GM04503 (cell line): ENCODE measurements at regions not wholly inside any gene's neighbourhood (a gene's known extent, or its start where the extent isn't known, plus 50 kb on each side); places are given as distances from the start of the nearest gene placed in this dataset.

Source experiments
- DNase-seq: peaks from one replicate; pipeline ENCODE4 v3.0.0-alpha.2; 2012; ENCODE audit warnings: low read depth

DNA sequence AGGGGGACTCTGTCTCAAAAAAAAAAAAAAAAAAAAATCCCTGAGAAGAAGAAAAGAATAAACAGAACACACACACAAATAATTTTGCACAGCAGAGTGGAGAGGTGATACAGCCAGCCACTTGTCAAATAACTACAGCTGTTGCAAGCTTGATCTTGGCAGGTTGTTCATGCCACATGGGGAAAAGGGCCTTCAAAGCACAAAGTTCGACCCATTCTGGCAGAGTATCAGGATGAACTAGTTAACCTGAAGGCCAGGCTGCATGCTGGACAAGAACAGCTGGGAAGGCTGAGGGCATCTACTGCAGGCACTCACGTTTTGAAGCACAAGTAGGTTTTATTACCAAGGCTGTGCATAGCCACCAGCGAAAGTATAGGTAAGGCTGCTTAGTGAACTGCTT is 104.1 kb downstream of the KCTD15 start:
- DNase-seq, result no peak

DNA sequence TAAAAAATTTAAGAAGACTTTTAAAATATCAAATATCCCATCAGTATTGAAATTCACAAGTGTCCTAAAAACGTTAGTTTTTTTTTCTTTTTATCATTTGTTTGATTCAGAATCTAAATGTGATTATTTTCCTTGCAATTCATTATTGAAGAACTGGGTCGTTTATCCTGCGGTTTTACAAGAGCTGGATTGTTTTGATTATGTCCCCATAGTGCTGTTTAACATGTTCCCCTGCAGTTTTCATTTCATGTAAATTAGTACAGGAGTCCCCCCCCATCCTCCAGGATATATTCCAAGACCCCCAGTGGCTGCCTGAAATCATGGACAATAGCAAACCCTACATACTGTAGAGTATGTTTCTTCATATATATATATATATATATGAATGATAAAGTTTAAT is 105.7 kb downstream of the KCTD15 start:
- DNase-seq, result no peak

DNA sequence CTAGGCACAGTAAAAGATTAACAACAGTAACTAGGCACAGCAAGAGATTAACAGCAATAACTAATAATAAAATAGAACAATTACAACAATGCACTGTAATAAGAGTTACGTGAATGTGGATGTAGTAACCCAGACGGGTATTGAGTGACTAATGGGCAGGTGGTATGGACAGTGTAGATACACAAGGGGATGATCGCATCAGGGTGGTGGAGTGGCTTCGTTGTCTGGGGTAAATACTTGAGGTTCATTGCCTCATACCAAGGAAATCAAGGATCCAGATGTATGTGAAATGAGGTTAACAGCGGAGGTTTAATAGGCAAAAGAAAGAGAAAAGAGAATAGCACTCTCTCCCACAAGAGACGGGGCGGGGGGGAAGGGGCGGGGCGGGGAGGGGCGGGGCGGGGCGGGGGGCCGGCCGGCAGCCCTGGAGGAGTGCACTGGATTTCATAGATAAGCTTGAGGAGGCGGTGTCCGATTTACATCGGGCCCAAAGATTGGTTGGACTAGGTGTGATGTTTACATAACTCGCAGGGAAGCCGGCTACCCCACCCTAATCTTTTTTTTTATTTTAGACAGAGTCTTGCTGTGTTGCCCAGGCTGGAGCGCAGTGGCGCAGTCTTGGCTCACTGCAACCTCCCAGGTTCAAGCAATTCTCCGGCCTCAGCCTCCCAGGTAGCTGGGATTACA is 106.3 kb downstream of the KCTD15 start:
- no peak for DNase-seq

DNA sequence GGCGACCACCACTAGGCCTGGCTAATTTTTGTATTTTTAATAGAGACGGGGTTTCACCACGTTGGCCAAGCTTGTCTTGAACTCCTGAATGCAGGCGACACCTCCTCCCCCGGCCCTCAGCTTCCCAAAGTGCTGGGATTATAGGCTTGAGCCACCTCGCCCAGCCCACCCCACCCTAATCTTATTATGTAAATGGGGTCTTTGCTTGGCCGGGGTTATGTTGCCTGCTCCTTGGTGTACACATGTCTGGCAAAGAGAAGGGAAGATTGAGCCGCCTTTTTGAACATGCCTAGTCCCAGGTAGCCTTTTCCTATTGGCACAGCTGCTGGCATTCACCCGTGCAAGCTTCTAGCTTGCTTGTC is 106.8 kb downstream of the KCTD15 start:
- DNase-seq, result no peak

DNA sequence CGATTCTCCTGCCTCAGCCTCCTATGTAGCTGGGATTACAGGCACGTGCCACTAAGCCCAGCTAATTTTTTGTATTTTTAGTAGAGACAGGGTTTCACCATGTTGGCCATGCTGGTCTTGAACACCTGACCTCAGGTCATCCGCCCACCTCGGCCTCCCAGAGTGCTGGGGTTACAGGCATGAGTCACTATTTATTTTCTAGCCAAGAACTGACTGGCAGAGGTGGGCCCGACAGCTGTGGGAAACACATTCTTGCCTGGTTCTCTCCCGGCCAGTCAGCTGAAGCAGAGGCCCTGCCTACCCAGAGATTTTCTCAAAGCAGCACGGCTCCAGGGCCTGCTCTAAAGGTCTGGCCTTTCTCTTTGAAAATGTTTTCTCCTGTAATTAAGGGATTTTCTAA is 108.0 kb downstream of the KCTD15 start:
- DNase-seq, result no peak

DNA sequence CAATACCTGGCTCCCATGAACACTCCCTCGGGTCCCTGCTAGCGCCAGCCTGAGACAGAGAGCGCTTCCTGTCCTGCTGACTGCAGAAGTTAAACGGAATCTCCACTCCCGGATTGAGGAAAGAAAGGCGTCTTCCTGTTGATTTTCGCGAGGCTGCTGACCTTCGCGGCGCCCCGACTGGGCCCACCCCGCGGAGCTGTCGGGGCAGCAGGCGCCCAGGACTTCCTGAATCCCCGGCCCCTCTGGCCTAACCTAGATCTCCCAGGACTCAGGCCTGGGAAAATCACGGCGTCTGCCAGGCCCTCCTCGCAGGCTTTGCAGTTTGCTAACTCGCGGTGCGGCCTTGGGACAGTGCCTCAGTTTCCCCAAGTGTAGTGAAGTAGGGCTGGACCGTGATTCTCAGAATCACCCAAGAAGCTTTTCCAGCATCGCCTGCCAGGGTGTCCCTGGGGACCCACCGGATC is 108.8 kb downstream of the KCTD15 start:
- no peak for DNase-seq

DNA sequence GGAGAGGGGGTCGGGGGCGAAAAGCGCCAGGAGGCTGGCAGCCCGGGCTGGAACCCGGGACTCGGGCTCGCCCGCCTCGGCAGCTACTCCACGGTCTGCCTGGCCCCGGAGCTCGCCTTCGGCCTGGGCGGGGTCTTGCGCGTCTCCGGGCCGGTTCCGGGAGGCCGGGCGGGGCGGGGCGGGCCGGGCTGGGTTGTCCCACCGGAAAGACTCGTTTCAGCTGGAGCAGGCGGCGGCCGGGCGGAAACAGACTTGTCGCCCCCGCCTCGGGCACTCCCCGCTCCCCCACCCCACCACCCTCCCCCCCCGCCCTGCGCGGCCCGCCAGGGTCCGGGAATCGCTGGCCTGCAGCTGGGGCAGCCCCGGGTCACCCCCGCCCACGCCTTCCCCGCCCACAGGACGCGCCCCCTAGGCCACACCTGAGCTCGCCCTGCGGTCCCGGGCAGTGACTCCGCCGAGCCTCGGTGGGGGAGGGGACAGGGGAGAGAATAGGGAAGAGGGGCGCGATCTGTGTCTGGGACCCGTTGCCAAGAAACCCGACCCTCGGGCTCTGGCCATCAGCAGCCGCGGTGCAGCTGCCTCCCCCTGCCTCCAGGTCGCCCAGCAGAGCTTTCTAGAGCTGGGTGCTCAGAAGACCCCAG is 109.4 kb downstream of the KCTD15 start:
- no peak for DNase-seq

DNA sequence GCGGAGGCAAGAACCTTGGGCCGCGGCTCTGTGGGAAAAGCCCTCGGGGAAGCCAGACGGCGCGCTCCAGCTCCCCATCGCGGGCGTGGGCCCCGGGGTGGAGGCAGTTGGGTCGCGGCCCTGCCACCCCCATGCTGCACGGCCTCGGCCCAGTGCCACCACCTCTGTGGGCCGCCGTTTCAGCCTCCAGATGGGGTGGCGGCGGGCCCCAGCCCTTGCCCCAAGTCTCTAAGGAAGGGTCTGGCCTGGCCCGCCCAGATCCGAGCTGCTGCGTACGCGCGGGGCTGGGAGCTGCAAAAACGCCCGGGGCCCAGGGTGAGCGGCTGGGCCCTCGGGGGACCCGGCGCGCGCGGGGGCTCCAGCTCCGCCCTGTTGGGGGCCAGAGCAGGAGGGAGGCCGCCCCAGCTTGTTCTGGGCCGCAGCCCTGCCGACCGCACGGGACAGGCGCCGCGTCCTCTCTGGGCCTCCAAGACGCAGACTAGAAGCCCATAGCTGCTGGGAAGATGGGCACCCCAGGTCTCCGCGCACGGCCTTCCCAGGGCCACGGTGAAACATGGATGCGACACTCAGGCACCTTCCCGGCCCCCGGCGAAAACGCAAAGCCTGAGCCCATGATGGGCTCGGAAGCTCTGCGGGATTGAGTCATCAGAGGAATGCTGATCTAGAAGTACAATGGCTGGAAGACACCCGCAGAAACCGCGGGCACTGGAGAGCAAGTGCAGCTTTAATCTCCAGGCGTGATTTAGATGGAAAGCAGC is 110.1 kb downstream of the KCTD15 start:
- DNase-seq, result no peak

DNA sequence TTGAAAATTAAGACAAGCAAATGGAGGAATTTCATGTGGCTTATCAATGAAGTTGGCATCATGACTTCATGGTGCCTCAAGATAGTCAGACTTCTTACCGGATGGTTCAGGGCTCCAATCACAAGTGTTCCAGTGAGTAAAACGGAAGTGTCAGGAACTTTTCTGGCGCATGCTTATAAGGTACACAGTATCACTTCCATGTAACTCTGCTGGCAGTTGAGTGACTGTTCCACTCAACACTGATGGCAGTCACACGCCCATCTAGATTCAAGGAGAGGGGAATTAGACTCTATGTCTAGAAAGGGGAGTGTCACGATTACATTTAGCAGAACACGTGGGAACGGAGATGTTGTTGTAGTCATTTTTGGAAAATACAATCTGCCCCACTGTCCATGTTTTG is 114.3 kb downstream of the KCTD15 start:
- DNase-seq, result no peak

DNA sequence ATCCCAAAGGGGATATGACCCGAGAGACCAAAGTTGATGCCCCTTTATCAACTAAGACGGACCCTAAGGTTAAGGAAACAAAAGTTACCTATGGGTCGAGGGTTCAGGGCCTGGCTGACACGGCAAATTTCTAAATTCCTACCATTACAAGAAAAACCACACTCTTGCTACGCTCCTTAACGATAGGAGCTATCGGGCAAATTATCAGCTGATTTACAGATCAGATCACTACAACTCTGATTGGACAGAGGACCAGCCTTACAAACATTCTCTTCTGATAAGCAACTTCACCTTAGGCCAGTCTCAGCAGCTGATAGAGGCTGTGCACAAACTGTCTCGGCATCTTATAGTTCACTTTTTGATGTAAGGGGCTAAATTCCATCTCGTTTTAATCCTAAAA is 117.9 kb downstream of the KCTD15 start:
- no peak for DNase-seq

DNA sequence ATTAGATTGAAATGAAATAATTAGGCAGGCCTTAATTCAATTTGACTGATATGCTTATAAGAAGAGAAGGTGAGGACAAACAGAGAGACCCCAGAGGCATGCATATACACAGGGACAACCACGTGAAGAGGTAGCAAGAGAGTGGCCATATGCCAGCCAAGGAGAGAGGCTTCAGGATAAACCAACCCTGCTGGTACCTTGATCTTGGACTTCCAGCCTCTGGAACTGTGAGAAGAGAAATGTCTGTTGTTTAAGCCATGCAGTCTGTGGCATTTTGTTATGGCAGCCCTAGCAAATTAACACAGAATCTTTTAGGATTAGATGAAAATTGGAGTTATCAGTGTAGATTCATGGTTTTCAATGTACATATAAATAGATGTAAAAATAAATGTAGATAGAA is 120.1 kb downstream of the KCTD15 start:
- DNase-seq, result no peak

DNA sequence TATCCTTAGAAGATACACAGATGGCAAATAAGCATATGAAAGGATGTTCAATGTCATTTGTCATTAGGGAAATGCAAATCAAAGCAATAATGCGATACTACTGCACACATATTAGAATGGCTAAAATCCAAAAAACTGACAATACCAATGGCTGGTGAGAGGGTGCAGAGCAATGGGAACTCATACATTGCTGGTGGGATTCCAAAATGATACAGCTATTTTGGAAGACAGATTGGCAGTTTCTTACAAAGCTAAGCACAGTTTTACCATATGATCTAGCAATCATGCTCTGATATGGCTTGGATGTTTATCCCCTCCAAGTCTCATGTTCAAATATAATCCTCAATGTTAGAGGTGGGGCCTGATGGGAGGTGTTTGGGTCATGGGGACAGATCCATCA is 122.6 kb downstream of the KCTD15 start:
- no peak for DNase-seq

DNA sequence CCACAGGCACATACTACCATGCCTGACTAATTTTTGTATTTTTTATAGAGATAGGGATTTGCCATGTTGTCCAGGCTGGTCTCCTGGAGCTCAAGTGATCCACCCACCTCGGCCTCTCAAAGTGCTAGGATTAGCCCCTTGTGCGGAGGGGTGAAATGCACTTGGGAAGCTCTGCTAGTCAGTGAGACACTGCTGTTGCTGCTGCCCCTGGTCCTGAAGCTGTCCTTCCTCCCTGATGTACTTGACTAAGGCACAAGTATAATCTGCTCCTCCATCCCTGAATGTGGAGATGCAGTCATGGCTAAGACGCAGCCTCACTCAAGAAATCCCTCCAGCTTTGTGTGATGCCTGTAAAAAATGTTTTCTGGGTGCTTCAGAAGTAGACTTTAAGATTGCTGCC is 124.5 kb downstream of the KCTD15 start:
- no peak for DNase-seq

DNA sequence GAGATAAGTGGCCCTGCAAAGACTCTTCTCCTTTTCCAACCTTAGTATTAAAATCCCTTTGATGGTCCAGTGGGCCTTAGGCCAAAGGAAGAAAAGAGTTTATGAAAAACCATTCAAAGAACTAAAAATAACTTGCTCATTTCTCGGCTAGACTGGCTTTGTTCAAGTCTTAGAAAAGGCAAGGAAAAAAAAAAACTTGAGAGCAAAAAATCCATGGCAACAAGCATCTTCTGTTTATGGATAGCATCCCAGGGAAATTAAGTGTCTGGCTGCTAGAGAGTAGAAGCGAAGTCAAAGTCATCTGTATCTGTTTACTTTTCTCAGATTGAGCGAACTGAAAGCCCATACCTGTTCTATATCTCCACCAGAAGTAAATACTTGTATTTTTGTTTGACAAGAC is 129.6 kb downstream of the KCTD15 start:
- no peak for DNase-seq

DNA sequence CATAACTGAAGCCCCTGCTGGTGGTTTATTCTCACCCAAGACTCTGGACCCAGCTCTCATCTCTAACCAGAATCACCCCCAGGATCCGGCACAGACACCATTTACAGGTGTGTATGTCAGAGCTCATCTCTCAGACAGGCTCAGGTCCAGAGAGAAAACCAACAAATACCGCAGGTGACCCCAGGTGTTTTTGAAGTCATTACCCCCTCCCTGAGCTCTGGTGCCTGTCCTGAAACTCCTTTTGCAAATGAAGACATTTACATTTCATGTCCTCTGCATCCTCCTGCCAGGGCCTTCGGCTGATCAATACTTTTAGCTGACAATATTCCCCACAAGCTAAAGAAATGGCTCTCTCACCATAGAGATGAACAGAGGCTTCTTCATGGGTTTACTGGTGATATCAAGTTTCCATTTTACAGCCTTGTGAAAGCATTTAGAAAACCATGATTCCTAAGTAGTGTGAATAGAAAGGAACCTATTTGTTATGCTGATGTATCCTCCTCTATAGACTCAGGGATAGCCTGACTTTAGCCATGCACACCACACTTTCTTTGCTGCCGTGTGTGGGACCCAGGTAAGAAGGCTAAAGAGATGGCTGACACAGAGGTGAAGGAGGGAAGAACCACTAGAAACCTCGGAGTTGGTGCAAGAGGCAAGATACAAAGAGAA is 131.3 kb downstream of the KCTD15 start:
- no peak for DNase-seq

DNA sequence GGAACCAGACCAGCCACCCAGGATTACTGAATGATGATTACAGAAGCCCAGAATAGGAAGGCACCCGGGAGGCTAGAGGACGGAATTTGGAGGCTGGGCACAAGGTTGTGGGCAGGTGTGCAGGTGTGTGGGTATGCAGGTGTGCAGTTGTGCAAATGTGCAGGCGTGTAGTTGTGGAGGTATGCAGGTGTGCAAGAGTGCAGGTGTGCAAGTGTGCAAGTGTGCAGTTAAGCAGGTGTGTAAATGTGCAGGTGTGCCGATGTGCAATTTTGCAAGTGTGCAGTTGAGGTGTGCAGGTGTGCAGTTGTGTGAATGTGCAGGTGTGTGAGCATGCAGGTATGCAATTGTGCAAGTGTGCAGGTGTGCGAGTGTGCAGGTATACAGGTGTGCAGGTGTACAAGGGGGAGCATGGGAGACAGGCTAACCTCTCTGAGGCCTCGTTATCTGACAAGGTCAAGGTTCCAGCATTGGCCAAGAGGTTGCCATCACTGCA is 131.8 kb downstream of the KCTD15 start:
- no peak for DNase-seq

DNA sequence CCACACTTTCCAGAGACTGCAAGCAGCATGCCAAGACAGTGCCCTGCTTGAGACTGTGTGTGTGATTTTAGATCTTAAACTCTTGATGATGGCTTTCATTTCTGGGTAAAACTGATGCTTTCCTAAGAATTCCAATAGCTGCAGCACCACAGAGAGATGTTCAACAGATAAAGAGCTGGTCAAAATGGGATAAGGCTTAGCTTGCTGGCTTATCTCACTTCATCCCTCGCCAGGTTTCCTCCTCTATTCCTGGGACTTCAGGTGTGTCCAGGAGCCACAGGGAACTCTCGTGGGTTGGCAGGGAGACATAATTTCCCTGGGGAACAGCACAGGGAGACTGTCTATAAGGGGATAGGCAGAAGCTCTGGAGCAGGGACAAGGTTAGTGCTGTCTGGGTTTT is 137.3 kb downstream of the KCTD15 start:
- no peak for DNase-seq

DNA sequence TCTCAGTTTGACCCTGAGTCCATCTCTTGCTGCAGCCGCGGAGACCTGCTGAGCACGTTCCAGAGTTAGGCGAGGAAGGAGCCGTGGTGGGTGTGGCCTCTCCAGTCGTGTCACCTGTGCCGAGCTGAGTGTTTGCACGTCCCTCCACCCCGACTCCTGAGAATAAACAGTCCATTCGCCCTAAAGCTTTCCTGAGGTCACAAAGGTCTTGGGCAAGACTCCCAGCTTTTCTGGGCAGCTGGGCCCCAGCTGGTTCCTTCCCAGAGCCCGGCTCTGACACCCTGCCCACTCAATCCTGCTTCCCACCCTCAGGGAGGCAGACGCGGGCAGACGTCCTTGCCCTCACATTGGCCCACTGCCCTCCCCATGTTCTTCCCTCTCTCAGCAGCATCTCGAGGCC is 142.2 kb downstream of the KCTD15 start:
- no peak for DNase-seq

DNA sequence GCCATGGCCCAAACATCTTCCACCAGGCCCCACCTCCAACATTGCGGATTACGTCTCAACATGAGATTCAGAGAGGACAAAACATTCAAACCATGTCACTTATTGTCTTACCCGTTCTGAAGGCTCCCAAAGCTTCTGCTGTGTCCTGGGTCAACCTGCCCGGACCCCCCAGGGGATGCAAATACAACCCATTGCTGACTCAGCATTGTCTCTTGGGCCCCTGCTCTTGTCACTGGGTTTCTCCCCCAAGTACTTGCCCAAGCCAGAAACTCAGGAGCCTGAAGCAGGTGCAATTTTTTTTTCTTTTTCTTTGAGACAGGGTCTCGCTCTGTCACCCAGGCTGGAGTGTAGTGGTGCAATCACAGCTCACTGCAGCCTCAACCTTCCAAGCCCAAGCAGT is 144.5 kb downstream of the KCTD15 start:
- DNase-seq, result no peak

DNA sequence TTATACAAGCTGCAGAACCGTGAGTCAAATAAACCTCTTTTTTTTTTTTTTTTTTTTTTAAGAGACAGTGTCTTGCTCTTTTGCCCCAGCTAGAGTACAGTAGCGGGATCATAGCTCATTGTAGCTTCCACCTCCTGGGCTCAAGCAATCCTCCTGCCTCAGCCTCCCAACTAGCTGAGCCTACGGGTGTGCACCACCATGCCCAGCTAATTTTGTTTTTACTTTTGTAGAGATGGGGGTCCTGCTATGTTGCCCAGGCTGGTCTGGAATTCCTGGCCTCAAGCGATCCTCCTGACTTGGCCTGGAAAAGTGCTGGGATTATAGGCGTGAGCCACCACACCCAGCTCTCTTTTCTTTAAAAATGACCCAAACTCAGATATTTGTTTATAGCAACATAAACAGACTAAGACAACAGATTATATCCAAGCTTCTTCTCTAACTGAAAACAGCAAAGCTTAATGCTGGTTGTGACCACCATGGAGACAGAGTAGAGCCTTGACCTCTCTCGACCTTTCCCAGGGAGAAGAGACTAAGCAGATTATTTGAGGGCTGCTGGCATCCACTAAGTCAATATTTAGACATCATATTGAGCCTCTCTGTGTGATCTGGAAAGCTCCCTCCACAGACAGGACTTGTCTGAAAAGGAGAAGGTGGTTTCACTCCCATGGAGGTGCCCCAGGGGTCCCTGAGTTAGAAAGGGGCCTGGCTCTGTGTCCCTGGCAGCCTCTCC is 150.0 kb downstream of the KCTD15 start:
- DNase-seq, result no peak

DNA sequence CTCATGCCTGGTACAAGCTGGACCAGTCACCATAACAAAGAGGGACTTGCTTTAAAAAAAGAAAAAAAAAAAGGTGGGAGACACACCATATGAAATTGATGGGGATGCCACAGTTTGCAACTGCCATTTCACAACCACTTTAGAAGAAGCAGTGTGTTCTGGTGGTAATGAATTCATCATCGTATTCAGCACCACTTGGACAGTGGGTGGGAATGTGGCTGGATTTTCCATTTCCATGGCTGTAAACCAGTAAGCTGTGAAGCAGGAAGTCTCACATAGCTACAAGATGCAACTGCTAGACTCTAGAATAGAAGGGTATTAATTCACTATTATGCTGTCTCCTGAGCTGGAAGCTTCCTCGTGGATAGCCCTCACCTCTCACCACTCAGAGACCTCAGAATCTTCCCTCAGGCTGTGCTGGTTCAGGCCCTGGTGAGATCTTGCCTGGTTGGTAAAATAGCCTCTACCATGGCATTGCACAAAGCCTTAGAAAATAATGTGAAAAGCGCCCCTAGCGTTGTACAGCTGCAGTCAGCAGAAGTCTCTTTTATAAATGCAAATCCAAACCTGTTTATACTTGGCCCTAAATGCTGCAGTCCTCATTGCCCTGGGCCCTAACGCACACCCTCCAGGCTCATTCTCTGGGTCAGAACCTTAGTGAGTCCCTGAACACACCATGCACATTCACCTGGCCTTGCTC is 150.7 kb downstream of the KCTD15 start:
- no peak for DNase-seq
